ENCODE measurements at regions not wholly inside any gene's neighbourhood (a gene's known extent, or its start where the extent isn't known, plus 50 kb on each side); places are given as distances from the start of the nearest gene placed in this dataset.

- Histone ChIP-seq H3K4me1 (no peaks in the 10 kb centered on the region), H3K27me3 (no peaks in the 10 kb centered on the region), H3K36me3 (no peaks in the 10 kb centered on the region), H3K27ac (no peak overlapping the region), H3K9me3 (no peaks in the 10 kb centered on the region), H3K9ac (ENCODE audit: low read depth in 2 of 2, low read length in 2 of 2) (no peak overlapping the region), H3K4me3 (no peak overlapping the region)
- no peak for DNase-seq
- no peak for TF ChIP-seq CTCF (IDR thresholded peaks at IDR 0.05)
- intact Hi-C loops (cut with DNase I) = no loop called here
Observed at GRCh38 chr16:48105976-48106375, 49.8 kb downstream of the ABCC12 start.

GRCh38 chr16:48105456-48105855 is 50.3 kb downstream of the ABCC12 start:
- no peak for TF ChIP-seq CTCF (IDR thresholded peaks at IDR 0.05)
- DNase-seq = no peak
- no peak overlapping the region for H3K9ac ChIP-seq (ENCODE audit: low read depth in 2 of 2, low read length in 2 of 2)
- no peaks in the 10 kb centered on the region for H3K36me3 ChIP-seq
- H3K27me3 ChIP-seq = no peaks in the 10 kb centered on the region
- H3K4me1 ChIP-seq = no peaks in the 10 kb centered on the region
- intact Hi-C loops (cut with DNase I) = no loop called here
- no peaks in the 10 kb centered on the region for H3K9me3 ChIP-seq
- H3K4me3 ChIP-seq = no peak overlapping the region
- no peak overlapping the region for H3K27ac ChIP-seq

GRCh38 chr16:48103591-48103990 is 52.2 kb downstream of the ABCC12 start:
- H3K9ac ChIP-seq (ENCODE audit: low read depth in 2 of 2, low read length in 2 of 2) = no peak overlapping the region
- no peak overlapping the region for H3K4me3 ChIP-seq
- H3K9me3 ChIP-seq = no peaks in the 10 kb centered on the region
- no peaks in the 10 kb centered on the region for H3K4me1 ChIP-seq
- no peak for TF ChIP-seq CTCF (IDR thresholded peaks at IDR 0.05)
- no peak for DNase-seq
- no peaks in the 10 kb centered on the region for H3K36me3 ChIP-seq
- no peak overlapping the region for H3K27ac ChIP-seq
- H3K27me3 ChIP-seq = no peaks in the 10 kb centered on the region
- intact Hi-C loops (cut with DNase I) = no loop called here

- no peak for TF ChIP-seq CTCF (IDR thresholded peaks at IDR 0.05)
- Histone ChIP-seq H3K9ac (ENCODE audit: low read depth in 2 of 2, low read length in 2 of 2) (no peak overlapping the region), H3K36me3 (no peaks in the 10 kb centered on the region), H3K4me1 (no peaks in the 10 kb centered on the region), H3K27ac (no peak overlapping the region), H3K9me3 (no peaks in the 10 kb centered on the region), H3K4me3 (no peak overlapping the region), H3K27me3 (no peaks in the 10 kb centered on the region)
- intact Hi-C loops (cut with DNase I) = no loop called here
- no peak for DNase-seq
Observed at GRCh38 chr16:48102083-48103008, 53.4 kb downstream of the ABCC12 start.

- Histone ChIP-seq H3K36me3 (no peaks in the 10 kb centered on the region), H3K27ac (no peak overlapping the region), H3K27me3 (no peaks in the 10 kb centered on the region), H3K9ac (ENCODE audit: low read depth in 2 of 2, low read length in 2 of 2) (no peak overlapping the region), H3K4me1 (no peaks in the 10 kb centered on the region), H3K9me3 (no peaks in the 10 kb centered on the region), H3K4me3 (no peak overlapping the region)
- intact Hi-C loops (cut with DNase I) = no loop called here
- TF ChIP-seq CTCF (IDR thresholded peaks at IDR 0.05) = no peak
- DNase-seq = no peak
Observed at GRCh38 chr16:48101069-48101674, 54.6 kb downstream of the ABCC12 start.
